Activated T-helper 1 cell treated with anti-CD3 and anti-CD28 coated beads, Interleukin-12 subunit alpha, Interleukin-12 subunit beta, Interleukin-2, Interleukin-4 antibody, amounts not matched to agents 30 ng/mL and 10 ng/mL and 1 ng/mL, durations not matched to agents 14 hours and 24 hours and 36 hours (primary cell): ENCODE measurements at regions not wholly inside any gene's neighbourhood (a gene's known extent, or its start where the extent isn't known, plus 50 kb on each side); places are given as distances from the start of the nearest gene placed in this dataset.
A peak's percentile ranks its signal among the peaks of the same experiment; 100 is the strongest.
"Not testable (repeated sequence)": the region's sequence is repeated elsewhere in the genome, so short reads cannot be mapped to it uniquely, and the experiment has no call there.

Experiments used
- DNase-seq: peaks from one replicate; pipeline ENCODE4 v3.0.0; 2021; ENCODE audit warnings: low spot score
- H3K27ac Mint-ChIP-seq: one replicate; pipeline ENCODE4 v1.8.0; 2021; ENCODE audit warnings: mild to moderate bottlenecking, mixed read lengths
- H3K27me3 Mint-ChIP-seq: one replicate; pipeline ENCODE4 v1.8.0; 2022; ENCODE audit warnings: mild to moderate bottlenecking, moderate library complexity, mixed read lengths; ENCODE audit not compliant: insufficient read depth
- H3K36me3 Mint-ChIP-seq: one replicate; pipeline ENCODE4 v1.8.0; 2021; ENCODE audit warnings: low read depth, mixed read lengths
- H3K4me1 Mint-ChIP-seq: one replicate; pipeline ENCODE4 v1.8.0; 2021; ENCODE audit warnings: low read depth, mixed read lengths
- H3K4me3 Mint-ChIP-seq: one replicate; pipeline ENCODE4 v1.8.0; 2021; ENCODE audit warnings: mild to moderate bottlenecking, moderate library complexity, mixed read lengths
- H3K9me3 Mint-ChIP-seq: one replicate; pipeline ENCODE4 v1.8.0; 2021; ENCODE audit warnings: mixed read lengths
- intact Hi-C: fragments of 100-400 bp; cut with micrococcal nuclease; formaldehyde crosslinking; loops from one replicate; pipeline ENCODE4 v1.15.1; 2024

DNA sequence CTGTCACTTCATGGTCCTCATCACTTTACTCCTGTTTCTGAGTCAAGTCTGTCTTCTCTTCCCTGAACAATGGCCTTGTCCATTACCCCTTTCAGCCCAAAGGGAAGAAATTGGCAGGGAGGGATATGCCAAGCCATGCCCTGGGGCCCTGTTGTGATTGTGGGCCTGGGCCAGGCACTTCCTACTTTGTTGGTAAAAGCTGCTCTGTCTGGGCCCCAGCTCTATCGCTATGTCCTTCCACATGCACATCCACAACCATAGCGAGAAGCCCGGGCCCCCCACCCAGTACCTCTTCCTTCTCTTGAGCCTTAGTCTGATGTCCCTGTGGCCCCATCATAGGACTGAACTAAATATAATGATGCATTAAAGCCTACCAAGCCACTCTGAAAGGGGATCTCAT, 126.7 kb upstream of the RCN1 start:
- H3K36me3 Mint-ChIP-seq: no peaks in the 10 kb centered on the region
- peaks cover 5% of the 10 kb centered on the region for H3K27me3 Mint-ChIP-seq
- no peaks in the 10 kb centered on the region for H3K9me3 Mint-ChIP-seq
- intact Hi-C loops: no loop called here
- no peaks in the 10 kb centered on the region for H3K4me1 Mint-ChIP-seq
- H3K27ac Mint-ChIP-seq: no peak overlapping the region
- H3K4me3 Mint-ChIP-seq: no peak overlapping the region
- no peak for DNase-seq

- peaks cover 5% of the 10 kb centered on the region for H3K4me1 Mint-ChIP-seq
- H3K27me3 Mint-ChIP-seq: peaks cover 4% of the 10 kb centered on the region
- H3K9me3 Mint-ChIP-seq: no peaks in the 10 kb centered on the region
- H3K4me3 Mint-ChIP-seq: no peak overlapping the region
- no peak overlapping the region for H3K27ac Mint-ChIP-seq
- DNase-seq: no peak
- no peaks in the 10 kb centered on the region for H3K36me3 Mint-ChIP-seq
- intact Hi-C loops: no loop called here
These were observed 130.7 kb upstream of the RCN1 start for GRCh38 chr11:31960126-31960525.

GRCh38 chr11:31959716-31960115, 131.2 kb upstream of the RCN1 start:
- no peak overlapping the region for H3K27ac Mint-ChIP-seq
- no peak for DNase-seq
- intact Hi-C loops: loop anchor here (2.0 to 10.0 kb wide), 4 partner anchors 132 to 853 kb away; partner anchors contain the start of genes DCDC1 and DNAJC24
- H3K27me3 Mint-ChIP-seq: peaks cover 4% of the 10 kb centered on the region
- no peak overlapping the region for H3K4me3 Mint-ChIP-seq
- peaks cover 5% of the 10 kb centered on the region for H3K4me1 Mint-ChIP-seq
- H3K36me3 Mint-ChIP-seq: no peaks in the 10 kb centered on the region
- no peaks in the 10 kb centered on the region for H3K9me3 Mint-ChIP-seq

GRCh38 chr11:31958076-31958735, 132.7 kb upstream of the RCN1 start:
- Mint-ChIP-seq H3K4me1 (peaks cover 5% of the 10 kb centered on the region), H3K27ac (no peak overlapping the region), H3K27me3 (peaks cover 10% of the 10 kb centered on the region), H3K4me3 (no peak overlapping the region), H3K36me3 (no peaks in the 10 kb centered on the region), H3K9me3 (no peaks in the 10 kb centered on the region)
- intact Hi-C loops: loop anchor here (1.0 to 10.0 kb wide), 6 partner anchors 131 to 851 kb away; partner anchors contain the start of genes DCDC1 and DNAJC24
- peak; percentile 63 for DNase-seq

GRCh38 chr11:31957674-31958073, 133.2 kb upstream of the RCN1 start:
- intact Hi-C loops: loop anchor here (1.0 to 10.0 kb wide), 6 partner anchors 130 to 851 kb away; partner anchors contain the start of genes DCDC1 and DNAJC24
- no peak for DNase-seq
- H3K36me3 Mint-ChIP-seq: no peaks in the 10 kb centered on the region
- no peak overlapping the region for H3K27ac Mint-ChIP-seq
- H3K27me3 Mint-ChIP-seq: peaks cover 10% of the 10 kb centered on the region
- H3K4me3 Mint-ChIP-seq: no peak overlapping the region
- peaks cover 5% of the 10 kb centered on the region for H3K4me1 Mint-ChIP-seq
- no peaks in the 10 kb centered on the region for H3K9me3 Mint-ChIP-seq

DNA sequence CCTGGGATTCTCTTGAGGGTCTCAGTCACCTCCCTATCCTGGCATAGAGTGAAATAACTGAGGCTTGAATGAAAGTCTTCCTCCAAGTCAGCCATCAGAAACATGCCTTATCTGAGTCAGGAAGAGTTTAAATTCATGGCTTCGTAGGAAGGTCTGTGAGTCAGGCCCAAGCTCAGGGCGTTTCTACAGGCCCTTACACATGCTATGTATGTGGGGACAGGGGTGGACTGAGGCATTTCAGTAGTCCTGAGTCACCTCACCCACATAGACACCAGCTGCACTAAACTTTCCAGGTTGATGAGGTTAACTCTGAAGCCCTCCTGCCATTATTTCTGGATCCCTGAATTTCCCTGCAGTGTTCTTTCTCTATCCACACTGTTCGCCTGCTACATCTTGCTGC, 134.6 kb upstream of the RCN1 start:
- Mint-ChIP-seq H3K27ac (no peak overlapping the region), H3K27me3 (peaks cover 11% of the 10 kb centered on the region), H3K9me3 (no peaks in the 10 kb centered on the region), H3K4me3 (no peak overlapping the region), H3K36me3 (no peaks in the 10 kb centered on the region), H3K4me1 (peaks cover 5% of the 10 kb centered on the region)
- intact Hi-C loops: loop anchor here (5.0 to 10.0 kb wide), 3 partner anchors 129 to 592 kb away; partner anchors contain the start of genes DCDC1 and DNAJC24
- DNase-seq: no peak

GRCh38 chr11:31955838-31956237, 135.0 kb upstream of the RCN1 start:
- Mint-ChIP-seq H3K4me1 (peaks cover 5% of the 10 kb centered on the region), H3K27me3 (peaks cover 12% of the 10 kb centered on the region), H3K4me3 (no peak overlapping the region), H3K36me3 (no peaks in the 10 kb centered on the region), H3K9me3 (no peaks in the 10 kb centered on the region), H3K27ac (no peak overlapping the region)
- DNase-seq: no peak
- intact Hi-C loops: loop anchor here (5.0 to 10.0 kb wide), 3 partner anchors 129 to 591 kb away; partner anchors contain the start of genes DCDC1 and DNAJC24

DNA sequence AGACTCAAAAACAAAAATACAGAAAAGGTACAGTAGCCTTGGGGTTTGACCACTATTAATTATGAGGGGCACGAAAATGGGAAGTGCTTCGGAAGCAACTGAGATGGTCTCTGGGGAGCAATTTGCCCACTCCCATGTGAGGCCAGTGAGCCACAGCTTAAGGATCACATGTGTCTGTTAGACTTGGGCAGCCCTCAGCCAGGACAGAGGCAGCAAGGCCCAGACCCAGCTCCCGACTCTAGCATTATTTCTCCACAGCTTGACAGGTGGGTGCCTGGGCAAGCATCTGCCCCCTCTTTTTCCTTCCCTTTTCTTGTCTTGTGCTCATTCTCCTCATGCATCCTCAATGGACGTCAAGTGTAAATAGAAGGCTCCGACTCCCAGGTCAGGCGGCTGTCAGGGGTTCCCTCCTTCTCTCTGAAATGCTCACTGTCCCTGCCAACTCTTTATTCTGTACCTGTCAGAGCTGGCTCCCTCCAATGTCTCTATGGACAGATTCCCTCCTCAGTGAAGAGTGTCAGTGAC, 137.0 kb upstream of the RCN1 start:
- Mint-ChIP-seq H3K4me1 (peaks cover 22% of the 10 kb centered on the region), H3K9me3 (no peaks in the 10 kb centered on the region), H3K27me3 (peaks cover 12% of the 10 kb centered on the region), H3K4me3 (no peak overlapping the region), H3K27ac (no peak overlapping the region), H3K36me3 (no peaks in the 10 kb centered on the region)
- DNase-seq: no peak
- intact Hi-C loops: loop anchor here (10.0 kb wide), 1 partner anchor 589 kb away; the partner anchor contains the start of genes DCDC1 and DNAJC24

GRCh38 chr11:31949733-31950200, 138.6 kb upstream of the PAX6 start:
- Mint-ChIP-seq H3K27ac (peak overlapping the region; percentile 51), H3K4me3 (peak overlapping the region; percentile 6), H3K27me3 (peaks cover 12% of the 10 kb centered on the region), H3K4me1 (peaks cover 35% of the 10 kb centered on the region)
- not testable (repeated sequence) for H3K9me3 Mint-ChIP-seq, DNase-seq, H3K36me3 Mint-ChIP-seq
- intact Hi-C loops: loop anchor here (5.0 to 10.0 kb wide), 2 partner anchors 585 to 633 kb away; partner anchors contain the start of genes DCDC1, DNAJC24 and EIF3M

DNA sequence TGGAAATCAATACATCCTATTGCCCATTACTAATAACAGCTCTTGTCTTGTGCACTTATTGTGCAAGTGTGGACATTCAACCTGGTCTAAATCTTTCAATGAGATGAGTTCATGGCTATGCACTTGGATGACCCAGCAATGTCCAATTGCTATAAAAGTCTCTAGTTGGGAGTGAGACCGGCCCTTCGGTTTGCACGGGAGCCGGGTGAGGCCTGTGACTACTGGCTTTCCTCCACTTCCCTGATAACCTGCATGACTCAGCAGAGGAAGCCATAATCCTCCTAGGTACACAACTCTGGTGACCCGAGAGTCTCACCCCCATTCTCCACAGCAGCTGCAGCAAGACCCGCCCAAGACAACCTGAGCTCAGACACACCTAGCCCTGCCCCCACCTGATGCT, 135.9 kb upstream of the PAX6 start:
- peaks cover 54% of the 10 kb centered on the region for H3K4me1 Mint-ChIP-seq
- peaks cover 6% of the 10 kb centered on the region for H3K27me3 Mint-ChIP-seq
- intact Hi-C loops: loop anchor here (5.0 kb wide), 1 partner anchor 635 kb away; the partner anchor contains the start of gene EIF3M
- no peaks in the 10 kb centered on the region for H3K36me3 Mint-ChIP-seq
- H3K27ac Mint-ChIP-seq: no peak overlapping the region
- no peak overlapping the region for H3K4me3 Mint-ChIP-seq
- H3K9me3 Mint-ChIP-seq: no peaks in the 10 kb centered on the region
- DNase-seq: no peak

DNA sequence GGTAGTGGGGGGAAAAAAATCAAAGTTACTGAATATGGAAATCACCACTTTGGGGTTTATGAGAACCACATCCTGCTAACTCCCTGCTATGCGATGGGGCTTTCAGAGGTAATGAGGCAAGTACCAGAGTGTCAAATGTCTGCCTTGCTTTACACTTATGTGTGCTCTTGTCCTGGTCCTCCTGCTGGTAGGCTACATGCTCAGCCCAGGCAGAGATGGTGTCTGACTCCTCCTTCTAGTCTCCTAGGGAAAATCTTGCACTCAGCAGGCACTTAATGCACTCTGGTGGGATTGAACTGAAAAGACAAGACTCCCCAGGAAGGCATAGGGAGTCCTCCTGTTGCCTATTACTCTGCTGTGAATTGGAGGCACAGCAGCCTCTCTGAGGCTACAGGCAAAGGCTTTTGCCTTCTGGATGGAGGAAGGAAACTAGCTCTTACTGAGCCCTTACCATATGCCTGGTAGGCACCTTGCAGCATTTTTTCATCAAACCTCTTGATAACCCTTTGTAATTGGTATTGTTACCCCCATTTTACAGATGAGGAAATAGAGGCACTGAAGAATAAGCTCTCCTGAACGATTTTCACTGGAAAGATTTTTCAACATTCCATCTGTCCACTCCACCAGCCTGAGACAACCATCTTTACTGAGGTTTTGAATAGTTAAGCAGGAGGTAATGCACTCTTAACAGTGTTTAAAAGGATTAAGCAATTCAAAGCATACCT, 132.1 kb upstream of the PAX6 start:
- no peaks in the 10 kb centered on the region for H3K36me3 Mint-ChIP-seq
- no peak overlapping the region for H3K4me3 Mint-ChIP-seq
- no peaks in the 10 kb centered on the region for H3K9me3 Mint-ChIP-seq
- H3K4me1 Mint-ChIP-seq: peaks cover 30% of the 10 kb centered on the region
- peaks cover 20% of the 10 kb centered on the region for H3K27me3 Mint-ChIP-seq
- DNase-seq: peak; percentile 22
- H3K27ac Mint-ChIP-seq: no peak overlapping the region
- intact Hi-C loops: no loop called here

DNA sequence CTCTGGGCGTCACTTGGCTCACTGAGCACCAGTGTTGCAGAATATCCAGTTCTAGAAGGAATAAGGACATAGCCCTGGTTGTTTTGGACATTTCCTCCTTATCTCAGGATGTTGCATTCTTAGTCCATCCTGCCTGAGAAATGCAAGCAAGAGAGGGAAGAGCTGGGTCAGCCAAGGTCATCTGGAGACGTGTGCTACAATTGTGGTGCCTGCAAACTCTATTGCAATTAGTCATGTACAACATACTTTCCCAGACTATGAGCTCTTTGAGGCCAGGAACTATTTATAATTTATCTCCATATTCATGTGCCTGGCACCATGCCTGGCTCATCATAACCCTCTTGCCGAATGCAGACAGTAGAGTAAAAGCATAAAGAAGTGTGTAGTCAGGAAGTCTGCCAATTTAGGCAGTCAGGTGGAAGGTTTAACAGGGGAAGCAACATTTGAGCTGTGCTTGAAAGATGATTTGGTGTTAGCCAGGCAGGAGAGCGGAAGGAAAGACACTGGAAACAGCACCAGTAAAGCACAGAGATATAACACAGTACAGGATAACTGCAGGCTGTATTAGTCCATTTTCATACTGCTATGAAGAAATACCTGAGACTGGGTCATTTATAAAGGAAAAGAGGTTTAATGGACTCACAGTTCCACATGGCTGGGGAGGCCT, 129.4 kb upstream of the PAX6 start:
- Mint-ChIP-seq H3K27me3 (peaks cover 38% of the 10 kb centered on the region), H3K27ac (no peak overlapping the region), H3K4me1 (peaks cover 19% of the 10 kb centered on the region), H3K36me3 (no peaks in the 10 kb centered on the region), H3K9me3 (no peaks in the 10 kb centered on the region), H3K4me3 (no peak overlapping the region)
- no peak for DNase-seq
- intact Hi-C loops: no loop called here
